WI38 (cell line): ENCODE measurements at regions not wholly inside any gene's neighbourhood (a gene's known extent, or its start where the extent isn't known, plus 50 kb on each side); places are given as distances from the start of the nearest gene placed in this dataset.

Experiments used
- H3K4me3 ChIP-seq: 2 replicates; pipeline ENCODE4 v1.5.1; 2011; ENCODE audit warnings: low read depth, mild to moderate bottlenecking, control low read depth, low read length
- TF ChIP-seq, protein P1 (sequence below): IDR thresholded peaks from 2 replicates; pipeline ENCODE4 v1.5.1; 2012; ENCODE audit warnings: low read depth, mild to moderate bottlenecking, control low read depth, low read length

GRCh38 chr7:84362360-84362759, 167.8 kb upstream of the SEMA3A start:
- TF ChIP-seq, protein P1, sequence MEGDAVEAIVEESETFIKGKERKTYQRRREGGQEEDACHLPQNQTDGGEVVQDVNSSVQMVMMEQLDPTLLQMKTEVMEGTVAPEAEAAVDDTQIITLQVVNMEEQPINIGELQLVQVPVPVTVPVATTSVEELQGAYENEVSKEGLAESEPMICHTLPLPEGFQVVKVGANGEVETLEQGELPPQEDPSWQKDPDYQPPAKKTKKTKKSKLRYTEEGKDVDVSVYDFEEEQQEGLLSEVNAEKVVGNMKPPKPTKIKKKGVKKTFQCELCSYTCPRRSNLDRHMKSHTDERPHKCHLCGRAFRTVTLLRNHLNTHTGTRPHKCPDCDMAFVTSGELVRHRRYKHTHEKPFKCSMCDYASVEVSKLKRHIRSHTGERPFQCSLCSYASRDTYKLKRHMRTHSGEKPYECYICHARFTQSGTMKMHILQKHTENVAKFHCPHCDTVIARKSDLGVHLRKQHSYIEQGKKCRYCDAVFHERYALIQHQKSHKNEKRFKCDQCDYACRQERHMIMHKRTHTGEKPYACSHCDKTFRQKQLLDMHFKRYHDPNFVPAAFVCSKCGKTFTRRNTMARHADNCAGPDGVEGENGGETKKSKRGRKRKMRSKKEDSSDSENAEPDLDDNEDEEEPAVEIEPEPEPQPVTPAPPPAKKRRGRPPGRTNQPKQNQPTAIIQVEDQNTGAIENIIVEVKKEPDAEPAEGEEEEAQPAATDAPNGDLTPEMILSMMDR: no peak

GRCh38 chr7:84354866-84355265, 160.3 kb upstream of the SEMA3A start:
- TF ChIP-seq, protein P1: no peak

More at GRCh38 chr7:84362360-84362759, 167.8 kb upstream of the SEMA3A start:
- no peak overlapping the region for H3K4me3 ChIP-seq

DNA sequence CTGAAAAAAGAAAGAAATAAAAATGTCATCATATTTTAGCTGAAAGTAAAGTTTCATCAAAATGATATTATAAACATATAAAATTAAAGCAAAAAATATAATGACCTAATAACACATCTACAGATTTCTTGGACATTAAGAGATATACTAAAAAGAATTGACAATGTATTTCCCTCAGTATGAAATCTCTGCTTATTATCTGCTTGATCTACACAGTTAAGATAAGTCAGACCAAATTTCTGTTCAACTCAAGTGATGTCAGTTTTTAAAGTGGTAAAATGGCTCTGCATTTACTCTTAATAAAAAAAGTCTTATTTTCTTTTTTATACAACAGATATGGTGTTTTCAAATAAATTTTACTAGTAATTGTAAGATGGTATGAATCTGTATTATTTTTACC, 159.4 kb upstream of the SEMA3A start:
- TF ChIP-seq, protein P1: no peak
- H3K4me3 ChIP-seq: no peak overlapping the region

More at GRCh38 chr7:84354866-84355265, 160.3 kb upstream of the SEMA3A start:
- H3K4me3 ChIP-seq: no peak overlapping the region

GRCh38 chr7:84339306-84339705, 144.7 kb upstream of the SEMA3A start:
- TF ChIP-seq, protein P1: no peak
- no peak overlapping the region for H3K4me3 ChIP-seq

DNA sequence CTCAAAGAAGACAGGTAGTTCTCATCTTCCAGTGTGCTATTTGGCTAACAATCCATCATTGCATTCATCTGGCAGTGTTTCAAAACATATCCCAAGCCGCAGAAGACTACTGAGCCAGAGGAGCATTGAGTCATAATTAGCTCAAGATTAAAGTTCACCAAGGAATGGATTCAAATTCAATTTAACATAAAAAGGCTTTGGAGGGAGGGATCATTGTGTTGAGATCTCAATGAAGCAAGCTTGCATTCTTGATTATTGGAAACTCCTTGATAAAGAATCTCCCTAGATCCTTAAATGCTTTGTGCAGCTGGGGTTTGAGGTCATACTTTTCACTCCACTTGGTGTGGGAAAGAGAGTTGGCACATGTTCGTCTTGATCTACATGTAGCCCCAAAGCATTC, 142.8 kb upstream of the SEMA3A start:
- TF ChIP-seq, protein P1: no peak
- no peak overlapping the region for H3K4me3 ChIP-seq

- no peak overlapping the region for H3K4me3 ChIP-seq
- TF ChIP-seq, protein P1: no peak
Measured at GRCh38 chr7:84336766-84337165, 142.2 kb upstream of the SEMA3A start.

- no peak overlapping the region for H3K4me3 ChIP-seq
- TF ChIP-seq, protein P1: no peak
Measured at GRCh38 chr7:84336303-84336702, 141.7 kb upstream of the SEMA3A start.
